Keratinocyte (primary cell): ENCODE measurements at regions not wholly inside any gene's neighbourhood (a gene's known extent, or its start where the extent isn't known, plus 50 kb on each side); places are given as distances from the start of the nearest gene placed in this dataset.

Experiments
- DNase-seq: peaks from one replicate; pipeline ENCODE4 v3.0.0-alpha.2; 2011; ENCODE audit warnings: low read depth, missing footprints, low spot score
- FAIRE-seq: peaks from 2 replicates; lab custom pipeline; 2011; peaks lifted over from hg19 to GRCh38; lab: Jason Lieb, UNC
- H2AFZ ChIP-seq: 2 replicates; pipeline ENCODE4 v1.6.0; 2012; ENCODE audit warnings: low read length, control low read depth, inconsistent platforms; ENCODE audit not compliant: control insufficient read depth
- H3K27ac ChIP-seq: 2 replicates; pipeline ENCODE4 v1.5.1; 2011; ENCODE audit warnings: low read length; ENCODE audit not compliant: control insufficient read depth, insufficient read depth
- H3K27me3 ChIP-seq: 3 replicates; pipeline ENCODE4 v1.6.0; 2011; ENCODE audit warnings: low read length; ENCODE audit not compliant: control insufficient read depth, insufficient read depth; ENCODE audit errors: extremely low read depth
- H3K36me3 ChIP-seq, 2 experiments: 2 replicates in 1 of 2; 3 replicates in 1 of 2; pipeline ENCODE4 v1.5.1; 2011; ENCODE audit warnings: low read length in 2 of 2, mild to moderate bottlenecking in 1 of 2; ENCODE audit not compliant: control insufficient read depth in 2 of 2, insufficient read depth in 2 of 2; ENCODE audit errors: extremely low read depth in 1 of 2
- H3K4me1 ChIP-seq: 3 replicates; pipeline ENCODE4 v1.5.1; 2011; ENCODE audit warnings: low read length; ENCODE audit not compliant: control insufficient read depth, insufficient read depth; ENCODE audit errors: extremely low read depth
- H3K4me2 ChIP-seq: 3 replicates; pipeline ENCODE4 v1.6.0; 2011; ENCODE audit warnings: low read depth, low read length; ENCODE audit not compliant: control insufficient read depth, insufficient read depth; ENCODE audit errors: extremely low read depth
- H3K4me3 ChIP-seq, 3 experiments: fragments of 200-600 bp in 1 of 3; sonication (generic) in 1 of 3; 2 replicates in 2 of 3; 3 replicates in 1 of 3; pipeline ENCODE4 v1.5.1; 2011 to 2016; ENCODE audit warnings: low read length in 3 of 3, mild to moderate bottlenecking in 3 of 3, control low read depth in 2 of 3, inconsistent platforms in 1 of 3, low read depth in 1 of 3, mixed read lengths in 1 of 3, mixed run types in 1 of 3, moderate library complexity in 1 of 3; ENCODE audit not compliant: control insufficient read depth in 2 of 3, insufficient read depth in 2 of 3; ENCODE audit errors: extremely low read depth in 1 of 3
- H3K79me2 ChIP-seq: 2 replicates; pipeline ENCODE4 v1.6.0; 2012; ENCODE audit warnings: low read length; ENCODE audit not compliant: control insufficient read depth, insufficient read depth
- H3K9ac ChIP-seq: 3 replicates; pipeline ENCODE4 v1.6.0; 2011; ENCODE audit warnings: low read length; ENCODE audit not compliant: control insufficient read depth, insufficient read depth; ENCODE audit errors: extremely low read depth
- H3K9me1 ChIP-seq: 3 replicates; pipeline ENCODE4 v1.6.0; 2011; ENCODE audit warnings: low read length; ENCODE audit not compliant: control insufficient read depth, insufficient read depth; ENCODE audit errors: extremely low read depth
- H3K9me3 ChIP-seq: 2 replicates; pipeline ENCODE4 v1.5.1; 2012; ENCODE audit warnings: low read depth, low read length; ENCODE audit not compliant: control insufficient read depth
- H4K20me1 ChIP-seq: 3 replicates; pipeline ENCODE4 v1.6.0; 2011; ENCODE audit warnings: low read length; ENCODE audit not compliant: control insufficient read depth, insufficient read depth; ENCODE audit errors: extremely low read depth
- EZH2 ChIP-seq: IDR thresholded peaks from one replicate; pipeline ENCODE4 v1.6.1; 2012; ENCODE audit warnings: inconsistent platforms, mild to moderate bottlenecking, low read length, moderate library complexity
- dilution Hi-C: fragments of 300-500 bp; cut with MboI; formaldehyde crosslinking; loops from one replicate; pipeline ENCODE4 v1.7.0; 2020; ENCODE audit warnings: low sequenced_read_pairs; ENCODE audit not compliant: extremely low pct_ligation_motif_present
- TF ChIP-seq, protein P1 (sequence below), 3 experiments: IDR thresholded peaks in 1 of 3; conservative IDR thresholded peaks in 1 of 3; optimal IDR thresholded peaks in 1 of 3; 2 replicates in 2 of 3; 3 replicates in 1 of 3; pipeline versions ENCODE3 to v1.5.1; 2011; ENCODE audit warnings: low read length in 3 of 3, mild to moderate bottlenecking in 3 of 3, moderate library complexity in 2 of 3, control low read depth in 1 of 3, inconsistent platforms in 1 of 3; ENCODE audit not compliant: insufficient read depth in 2 of 3; ENCODE audit errors: extremely low read depth in 1 of 3

DNA sequence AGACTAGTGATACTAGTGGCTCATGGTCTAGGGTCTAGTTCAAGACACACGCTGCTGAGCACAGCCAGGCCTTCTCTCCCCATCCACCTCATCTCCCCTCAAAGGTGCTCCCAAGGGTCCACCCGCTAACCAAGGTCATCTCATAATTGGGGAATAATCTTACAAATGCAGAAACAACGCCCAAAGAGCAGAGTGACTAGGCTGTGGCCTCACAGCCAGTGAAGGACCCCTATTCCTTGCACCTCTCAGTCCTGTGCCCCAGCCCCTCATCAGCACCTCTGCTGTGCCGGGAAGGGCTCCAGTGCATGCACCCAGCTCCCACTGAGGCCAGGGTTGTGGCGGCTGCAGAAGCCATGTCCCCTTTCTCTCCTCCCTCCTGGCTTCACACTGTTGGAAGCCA lies 286.9 kb downstream of the UACA start:
- no peak for TF ChIP-seq EZH2
- TF ChIP-seq, protein P1, sequence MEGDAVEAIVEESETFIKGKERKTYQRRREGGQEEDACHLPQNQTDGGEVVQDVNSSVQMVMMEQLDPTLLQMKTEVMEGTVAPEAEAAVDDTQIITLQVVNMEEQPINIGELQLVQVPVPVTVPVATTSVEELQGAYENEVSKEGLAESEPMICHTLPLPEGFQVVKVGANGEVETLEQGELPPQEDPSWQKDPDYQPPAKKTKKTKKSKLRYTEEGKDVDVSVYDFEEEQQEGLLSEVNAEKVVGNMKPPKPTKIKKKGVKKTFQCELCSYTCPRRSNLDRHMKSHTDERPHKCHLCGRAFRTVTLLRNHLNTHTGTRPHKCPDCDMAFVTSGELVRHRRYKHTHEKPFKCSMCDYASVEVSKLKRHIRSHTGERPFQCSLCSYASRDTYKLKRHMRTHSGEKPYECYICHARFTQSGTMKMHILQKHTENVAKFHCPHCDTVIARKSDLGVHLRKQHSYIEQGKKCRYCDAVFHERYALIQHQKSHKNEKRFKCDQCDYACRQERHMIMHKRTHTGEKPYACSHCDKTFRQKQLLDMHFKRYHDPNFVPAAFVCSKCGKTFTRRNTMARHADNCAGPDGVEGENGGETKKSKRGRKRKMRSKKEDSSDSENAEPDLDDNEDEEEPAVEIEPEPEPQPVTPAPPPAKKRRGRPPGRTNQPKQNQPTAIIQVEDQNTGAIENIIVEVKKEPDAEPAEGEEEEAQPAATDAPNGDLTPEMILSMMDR (optimal IDR thresholded peaks at IDR 0.05 in 1 of 3, IDR thresholded peaks at IDR 0.05 in 1 of 3, conservative IDR thresholded peaks at IDR 0.05 in 1 of 3; ENCODE audit: extremely low read depth in 1 of 3, insufficient read depth in 2 of 3, low read length in 3 of 3) = no peak
- no peak for FAIRE-seq

DNA sequence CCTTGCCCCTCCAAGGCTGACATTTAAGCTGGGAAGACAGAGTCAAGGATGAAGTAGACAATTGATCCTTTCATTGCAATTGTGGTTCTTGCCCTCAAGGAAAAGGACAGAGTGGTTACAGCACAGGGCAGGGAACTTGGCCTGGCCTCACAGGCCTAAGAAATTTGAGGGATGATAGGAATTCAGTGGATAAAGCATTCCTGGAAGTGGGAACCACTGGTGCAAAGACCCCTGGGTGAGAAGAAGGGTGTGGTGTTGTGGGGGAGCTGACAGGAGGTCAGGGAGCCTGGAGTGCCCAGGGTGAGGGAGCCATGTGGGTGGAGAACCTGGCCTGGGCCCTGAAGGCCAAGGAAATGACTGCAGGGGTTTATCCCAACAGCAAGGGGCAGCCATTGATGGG lies 287.4 kb downstream of the UACA start:
- no peak for TF ChIP-seq EZH2
- TF ChIP-seq, protein P1 (optimal IDR thresholded peaks at IDR 0.05 in 1 of 3, IDR thresholded peaks at IDR 0.05 in 1 of 3, conservative IDR thresholded peaks at IDR 0.05 in 1 of 3; ENCODE audit: extremely low read depth in 1 of 3, insufficient read depth in 2 of 3, low read length in 3 of 3) = no peak
- Histone ChIP-seq H3K27ac (no peak overlapping the region), H2AFZ (no peak overlapping the region), H3K4me3 (no peak overlapping the region), H4K20me1 (peaks cover 4% of the 10 kb centered on the region), H3K27me3 (peaks cover 79% of the 10 kb centered on the region), H3K9me3 (no peaks in the 10 kb centered on the region), H3K79me2 (no peaks in the 10 kb centered on the region), H3K9ac (no peak overlapping the region), H3K9me1 (no peaks in the 10 kb centered on the region), H3K4me1 (peaks cover 15% of the 10 kb centered on the region), H3K4me2 (no peak overlapping the region), H3K36me3 (no peaks in the 10 kb centered on the region)
- FAIRE-seq (no peak), DNase-seq (no peak)
- dilution Hi-C loops = no loop called here

More for the DNA sequence above, 286.9 kb downstream of the UACA start:
- no peaks in the 10 kb centered on the region for H3K36me3 ChIP-seq
- no peaks in the 10 kb centered on the region for H3K79me2 ChIP-seq
- dilution Hi-C loops = no loop called here
- H3K4me1 ChIP-seq = peaks cover 15% of the 10 kb centered on the region
- H3K27ac ChIP-seq = no peak overlapping the region
- H2AFZ ChIP-seq = no peak overlapping the region
- no peak overlapping the region for H3K4me3 ChIP-seq
- no peak for DNase-seq
- H4K20me1 ChIP-seq = peaks cover 4% of the 10 kb centered on the region
- H3K4me2 ChIP-seq = no peak overlapping the region
- H3K9me1 ChIP-seq = no peaks in the 10 kb centered on the region
- no peaks in the 10 kb centered on the region for H3K9me3 ChIP-seq
- H3K27me3 ChIP-seq = peaks cover 75% of the 10 kb centered on the region
- no peak overlapping the region for H3K9ac ChIP-seq
